HG02970 (cell line): ENCODE measurements at regions not wholly inside any gene's neighbourhood (a gene's known extent, or its start where the extent isn't known, plus 50 kb on each side); places are given as distances from the start of the nearest gene placed in this dataset.

ENCODE experiments used
- ATAC-seq: cut with Tn5 transposase; IDR thresholded peaks from one replicate; pipeline ENCODE4 v1.9.1; 2021; ENCODE audit warnings: mild to moderate bottlenecking, moderate library complexity, moderate number of reproducible peaks; ENCODE audit not compliant: unreplicated experiment, low FRiP score

- ATAC-seq, result no peak
Observed at GRCh38 chr20:22472447-22473100, 111.8 kb downstream of the FOXA2 start.

- ATAC-seq, result no peak
Observed at GRCh38 chr20:22471156-22471836, 113.1 kb downstream of the FOXA2 start.

- no peak for ATAC-seq
Observed at GRCh38 chr20:22470620-22471026, 113.7 kb downstream of the FOXA2 start.

GRCh38 chr20:22466447-22467171, 117.8 kb downstream of the FOXA2 start:
- no peak for ATAC-seq

GRCh38 chr20:22465622-22466446, 118.5 kb downstream of the FOXA2 start:
- no peak for ATAC-seq

- ATAC-seq, result no peak
Observed at GRCh38 chr20:22464312-22465003, 119.9 kb downstream of the FOXA2 start.

DNA sequence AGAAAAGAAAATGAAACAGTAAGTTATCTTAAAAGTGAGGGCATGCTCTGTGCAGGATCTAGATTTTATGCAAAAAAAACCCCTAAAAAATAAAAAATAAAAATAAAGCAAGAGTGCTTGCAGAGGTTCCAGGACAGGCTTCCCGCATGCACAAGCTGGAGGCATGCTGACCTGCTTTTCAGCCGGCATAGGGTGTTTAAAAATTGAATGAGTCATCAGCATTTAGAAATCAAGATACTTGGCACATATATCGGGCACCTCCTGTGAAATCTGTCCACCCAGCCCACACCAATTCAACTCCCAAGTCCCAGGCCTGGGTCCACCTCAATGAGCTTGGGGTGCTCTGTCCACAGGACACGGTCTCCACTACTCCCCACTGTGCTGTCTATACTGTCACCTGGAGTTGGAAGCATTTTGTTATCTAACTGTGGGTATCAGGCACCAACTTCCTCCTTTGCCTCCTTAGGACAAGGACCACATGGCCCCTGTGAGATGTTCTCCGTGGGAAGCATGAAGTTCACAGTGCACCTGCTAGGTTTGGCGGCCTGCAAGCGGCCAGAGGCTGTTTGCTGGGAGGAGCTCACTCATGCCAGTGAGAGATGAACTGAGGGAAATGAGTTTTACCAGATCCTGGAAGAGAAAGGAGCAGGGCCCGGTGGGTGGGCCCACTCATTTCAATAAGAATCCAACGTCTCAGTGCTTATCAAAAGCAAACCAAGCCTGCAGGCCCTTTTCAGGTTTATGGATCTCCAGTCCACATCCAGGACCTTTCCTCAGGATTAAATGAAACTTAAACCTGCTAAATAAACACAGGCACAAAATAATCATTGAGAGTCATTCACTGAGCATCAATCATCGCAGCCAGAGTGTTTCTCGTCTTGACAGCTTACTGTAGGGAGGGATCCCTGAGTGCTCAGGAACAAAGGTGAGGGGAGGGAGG, 121.1 kb downstream of the FOXA2 start:
- ATAC-seq, result no peak

DNA sequence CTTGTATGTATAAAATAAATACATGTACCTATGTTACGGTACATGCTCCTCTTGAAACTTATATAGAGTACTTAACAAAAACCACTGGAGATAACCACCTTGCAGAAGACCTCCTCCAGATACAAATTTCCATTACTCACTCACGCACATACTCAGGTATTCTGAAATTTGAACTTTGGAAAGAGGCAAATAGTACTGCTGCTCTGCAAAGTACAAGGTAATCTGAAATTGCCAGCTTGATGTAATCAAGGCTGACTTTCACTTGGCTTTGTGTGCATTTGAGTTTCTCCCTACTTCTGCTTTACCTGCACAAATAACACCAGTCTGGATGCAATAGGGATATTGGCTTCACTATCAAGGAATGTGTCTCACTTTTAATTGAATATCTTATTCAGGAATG, 123.6 kb downstream of the FOXA2 start:
- ATAC-seq, result no peak

GRCh38 chr20:22460231-22460630, 124.1 kb downstream of the FOXA2 start:
- ATAC-seq, result no peak

DNA sequence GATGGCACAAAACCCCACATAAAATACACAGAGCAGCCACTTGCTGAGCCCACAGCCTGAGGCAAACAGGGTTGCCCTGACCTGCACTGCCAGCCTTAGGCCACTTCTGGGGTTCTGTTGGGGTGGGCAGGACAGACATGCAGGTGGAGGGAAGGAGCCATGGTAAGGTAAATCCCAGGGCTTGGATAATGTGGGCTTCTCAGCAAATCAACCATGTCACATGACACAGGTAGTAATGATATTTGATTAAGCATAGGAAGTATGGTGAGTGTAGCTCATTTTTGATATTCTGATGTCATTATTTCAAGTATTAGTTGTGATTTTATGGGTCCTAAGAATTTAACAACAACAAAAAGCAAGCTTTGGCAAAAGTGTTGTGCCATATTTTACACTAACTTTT, 124.6 kb downstream of the FOXA2 start:
- no peak for ATAC-seq

DNA sequence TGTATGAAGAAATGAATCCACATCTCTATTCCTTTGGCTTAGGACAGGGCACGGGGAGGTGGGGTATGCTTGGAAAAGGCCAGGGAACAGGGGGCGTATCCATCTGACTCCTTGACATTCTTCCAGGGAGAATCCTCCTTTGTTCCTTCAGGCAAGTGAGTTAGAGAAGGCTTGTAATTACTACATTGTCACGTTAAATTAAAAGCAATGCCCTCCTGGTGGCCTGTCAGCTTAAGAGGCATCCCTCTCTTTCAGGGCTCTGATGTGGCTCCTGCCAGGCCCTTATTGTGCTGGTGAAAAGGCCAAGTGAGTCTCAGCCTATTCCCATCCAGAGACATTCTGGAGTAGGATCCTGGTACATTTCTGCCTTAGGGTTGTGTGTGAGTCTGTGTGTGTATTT, 128.3 kb downstream of the FOXA2 start:
- ATAC-seq, result no peak

DNA sequence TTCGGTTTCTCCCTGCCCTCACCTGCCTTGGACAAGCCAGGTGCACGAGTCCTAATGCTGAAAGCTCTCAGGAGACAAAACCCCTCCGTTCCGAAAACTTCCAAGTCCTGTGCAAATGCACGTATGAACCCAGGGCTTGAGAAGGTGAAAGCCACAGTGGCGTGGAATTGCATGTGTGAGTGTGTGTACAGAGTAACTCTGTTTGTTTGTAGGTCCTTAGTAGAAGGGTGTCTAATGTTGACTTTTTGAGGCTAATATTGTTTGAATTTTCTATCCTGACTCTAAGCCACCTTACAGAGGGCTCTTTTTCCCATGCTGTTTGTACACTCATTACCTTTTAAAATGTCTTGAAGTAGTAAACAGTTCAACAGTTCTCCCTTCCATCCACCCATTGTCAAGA, 129.1 kb downstream of the FOXA2 start:
- ATAC-seq, result no peak

- ATAC-seq, result no peak
Observed at GRCh38 chr20:22453244-22454080, 130.9 kb downstream of the FOXA2 start.

DNA sequence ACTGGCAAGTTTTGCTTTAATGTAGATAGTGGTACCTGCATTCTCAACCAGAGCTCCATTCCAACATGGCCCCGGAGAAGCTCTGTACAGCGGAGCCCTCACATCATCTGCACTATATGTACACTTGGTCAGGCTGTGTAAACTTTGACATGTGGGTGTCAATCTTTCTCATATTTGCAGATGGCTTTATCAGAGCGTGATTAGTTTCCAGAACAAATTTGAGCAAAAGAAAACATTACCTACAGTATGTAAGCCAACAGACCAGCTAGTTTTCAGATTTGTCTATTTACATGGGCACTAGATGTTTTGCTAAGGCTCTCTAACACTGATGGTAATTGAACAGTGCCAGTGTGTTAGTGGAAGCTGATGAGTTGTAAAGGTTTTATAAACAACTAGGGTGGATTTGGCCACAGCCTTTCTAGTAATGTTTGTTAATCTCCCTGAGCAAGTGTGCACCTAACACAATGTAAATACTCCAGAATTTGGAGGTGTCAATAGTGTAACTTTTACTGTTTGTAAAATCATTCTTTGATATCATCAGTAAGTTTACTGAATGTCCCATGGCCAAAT, 131.8 kb downstream of the FOXA2 start:
- ATAC-seq, result no peak

GRCh38 chr20:22450537-22450936, 133.8 kb downstream of the FOXA2 start:
- no peak for ATAC-seq

- no peak for ATAC-seq
Observed at GRCh38 chr20:22449188-22449973, 135.0 kb downstream of the FOXA2 start.

GRCh38 chr20:22447447-22447778, 137.0 kb downstream of the FOXA2 start:
- no peak for ATAC-seq
